HCT116 (cell line): ENCODE measurements at regions not wholly inside any gene's neighbourhood (a gene's known extent, or its start where the extent isn't known, plus 50 kb on each side); places are given as distances from the start of the nearest gene placed in this dataset.

Source experiments
- ATAC-seq: fragments of 200-7000 bp; cut with Tn5 transposase; 2 replicates; pipeline ENCODE4 v1.9.1; 2020; ENCODE audit warnings: mild to moderate bottlenecking, moderate library complexity
- BruUV-seq: library from RNA; stranded (reverse); fragments of 400-500 nt; replicated peaks from 2 replicates; lab custom pipeline; 2021; lab: Mats Ljungman, UMichigan
- CTCF ChIA-PET: fragments of 300-600 bp; sonication (Branson Sonifier 250); formaldehyde crosslinking; loops from one replicate; lab custom pipeline; 2021; ENCODE audit warnings: antibody characterized with exemption; lab: Charles Lee
- POLR2A ChIA-PET: fragments of 300-600, 350-600 bp; sonication (Branson Sonifier 250); formaldehyde crosslinking; loops from one replicate; lab custom pipeline; 2021; ENCODE audit warnings: antibody characterized with exemption; lab: Charles Lee
- RAD21 ChIA-PET, 2 experiments: fragments of 300-600 bp; sonication (Branson Sonifier 250); formaldehyde crosslinking; loops; one replicate each; lab custom pipeline; 2023; ENCODE audit warnings: low total read pairs in 2 of 2; ENCODE audit not compliant: uncharacterized antibody in 2 of 2, unreplicated experiment in 2 of 2, low non-redundant PET in 1 of 2; lab: Charles Lee
- DNase-seq: peaks from one replicate; pipeline ENCODE4 v3.0.0-alpha.2; 2010; ENCODE audit warnings: low read depth, low spot score
- H2AFZ ChIP-seq: fragments of 200-600 bp; shearing (Covaris generic), sonication (generic); 2 replicates; pipeline ENCODE4 v1.6.1; 2017; ENCODE audit warnings: low read depth, mixed run types, mixed read lengths, antibody characterized with exemption, low read length; ENCODE audit not compliant: poor library complexity, severe bottlenecking
- H3K27ac ChIP-seq: 2 replicates; pipeline ENCODE4 v1.5.1; 2012; ENCODE audit warnings: low read depth, low read length
- H3K27me3 ChIP-seq: fragments of 200-600 bp; sonication (generic); 2 replicates; pipeline ENCODE4 v1.6.1; 2016; ENCODE audit warnings: mixed run types, low read length, mixed read lengths; ENCODE audit not compliant: insufficient read depth
- H3K36me3 ChIP-seq, 2 experiments: fragments of 200-500 bp in 1 of 2; fragments of 200-600 bp in 1 of 2; sonication (Bioruptor generic) in 1 of 2; sonication (generic) in 1 of 2; 2 replicates each; pipeline versions ENCODE4 v1.5.1 to v1.6.1; 2014 to 2016; ENCODE audit warnings: low read length in 2 of 2, inconsistent platforms in 1 of 2, mixed read lengths in 1 of 2, mixed run types in 1 of 2; ENCODE audit not compliant: insufficient read depth in 2 of 2, control insufficient read depth in 1 of 2
- H3K4me1 ChIP-seq, 2 experiments: fragments of 200-600 bp in 1 of 2; sonication (generic) in 1 of 2; 2 replicates each; pipeline versions ENCODE4 v1.5.1 to v1.6.1; 2012 to 2017; ENCODE audit warnings: low read length in 2 of 2, inconsistent platforms in 1 of 2, mild to moderate bottlenecking in 1 of 2, mixed read lengths in 1 of 2, mixed run types in 1 of 2, moderate library complexity in 1 of 2; ENCODE audit not compliant: insufficient read depth in 2 of 2, control insufficient read depth in 1 of 2
- H3K4me2 ChIP-seq: fragments of 200-600 bp; sonication (generic); 2 replicates; pipeline ENCODE4 v1.6.1; 2017; ENCODE audit warnings: mixed run types, low read length, mixed read lengths
- H3K4me3 ChIP-seq, 2 experiments: fragments of 200-600 bp in 1 of 2; sonication (generic) in 1 of 2; replicated peaks in 1 of 2; 2 replicates each; pipeline ENCODE4 v1.5.1; 2011 to 2016; ENCODE audit warnings: low read length in 2 of 2, control low read depth in 1 of 2, low read depth in 1 of 2, mild to moderate bottlenecking in 1 of 2, mixed read lengths in 1 of 2, mixed run types in 1 of 2
- H3K79me2 ChIP-seq: fragments of 200-600 bp; sonication (generic); 2 replicates; pipeline ENCODE4 v1.6.1; 2017; ENCODE audit warnings: mild to moderate bottlenecking, mixed run types, low read length, moderate library complexity, mixed read lengths; ENCODE audit not compliant: insufficient read depth
- H3K9ac ChIP-seq: fragments of 200-600 bp; sonication (generic); 2 replicates; pipeline ENCODE4 v1.6.1; 2016; ENCODE audit warnings: low read length, mixed read lengths
- H3K9me2 ChIP-seq: fragments of 200-600 bp; sonication (generic), shearing (Covaris generic); 2 replicates; pipeline ENCODE4 v1.6.1; 2017; ENCODE audit warnings: mixed run types, mild to moderate bottlenecking, moderate library complexity; ENCODE audit not compliant: insufficient read depth
- H3K9me3 ChIP-seq, 2 experiments: fragments of 200-500 bp in 1 of 2; fragments of 200-600 bp in 1 of 2; sonication (Bioruptor generic) in 1 of 2; sonication (generic) in 1 of 2; 2 replicates each; pipeline ENCODE4 v1.6.1; 2014 to 2017; ENCODE audit warnings: low read length in 2 of 2, mixed read lengths in 2 of 2, inconsistent platforms in 1 of 2, low read depth in 1 of 2, mild to moderate bottlenecking in 1 of 2, mixed run types in 1 of 2, moderate library complexity in 1 of 2; ENCODE audit not compliant: control insufficient read depth in 1 of 2, insufficient read depth in 1 of 2
- H4K20me1 ChIP-seq: fragments of 200-600 bp; sonication (generic), shearing (Covaris generic); 2 replicates; pipeline ENCODE4 v1.6.1; 2017; ENCODE audit warnings: mixed run types, mild to moderate bottlenecking, moderate library complexity; ENCODE audit not compliant: insufficient read depth
- CBX3 ChIP-seq: IDR thresholded peaks from 2 replicates; pipeline ENCODE4 v1.6.1; 2012; ENCODE audit warnings: low read depth
- CEBPB ChIP-seq: IDR thresholded peaks from 2 replicates; pipeline ENCODE4 v1.6.1; 2012; ENCODE audit warnings: low read depth
- EGR1 ChIP-seq: IDR thresholded peaks from 2 replicates; pipeline ENCODE4 v1.6.1; 2012; ENCODE audit warnings: low read depth
- ELF1 ChIP-seq: IDR thresholded peaks from 2 replicates; pipeline ENCODE4 v1.6.1; 2012; ENCODE audit warnings: low read depth, borderline replicate concordance
- EZH2 ChIP-seq: fragments of 200-600 bp; sonication (generic); IDR thresholded peaks from 2 replicates; pipeline ENCODE4 v1.6.1; 2017; ENCODE audit warnings: antibody characterized with exemption, mixed run types
- EZH2phosphoT487 ChIP-seq: fragments of 200-600 bp; IDR thresholded peaks from 2 replicates; pipeline ENCODE4 v1.6.1; 2018; ENCODE audit warnings: antibody characterized with exemption, borderline replicate concordance
- FOSL1 ChIP-seq: IDR thresholded peaks from 2 replicates; pipeline ENCODE4 v1.6.1; 2012; ENCODE audit warnings: low read depth
- JUND ChIP-seq: IDR thresholded peaks from 2 replicates; pipeline ENCODE4 v1.6.1; 2012
- MAX ChIP-seq: IDR thresholded peaks from 2 replicates; pipeline ENCODE4 v1.6.1; 2012
- POLR2AphosphoS5 ChIP-seq: IDR thresholded peaks from 2 replicates; pipeline ENCODE4 v1.6.1; 2011; ENCODE audit warnings: mild to moderate bottlenecking, low read depth, low read length, moderate library complexity
- RAD21 ChIP-seq: IDR thresholded peaks from 2 replicates; pipeline ENCODE4 v1.6.1; 2012; ENCODE audit warnings: low read depth, mild to moderate bottlenecking
- SIN3A ChIP-seq: IDR thresholded peaks from 2 replicates; pipeline ENCODE4 v1.6.1; 2012; ENCODE audit warnings: low read depth
- YY1 ChIP-seq: IDR thresholded peaks from 2 replicates; pipeline ENCODE4 v1.6.1; 2011; ENCODE audit warnings: low read length, low read depth, moderate library complexity, mild to moderate bottlenecking; ENCODE audit not compliant: insufficient replicate concordance; ENCODE audit errors: extremely low read depth
- ZFX ChIP-seq: fragments of 450-650 bp; IDR thresholded peaks from 2 replicates; pipeline ENCODE4 v1.6.1; 2017
- ZNF274 ChIP-seq: fragments of 200-500 bp; sonication (Bioruptor generic); IDR thresholded peaks from 2 replicates; pipeline ENCODE4 v1.6.1; 2014; ENCODE audit warnings: mild to moderate bottlenecking, low read depth, low read length, inconsistent platforms
- intact Hi-C: fragments of 100-400 bp; cut with micrococcal nuclease; formaldehyde crosslinking; loops from 2 replicates; pipeline ENCODE4 v1.10.0; 2022
- TF ChIP-seq, protein P1 (sequence below), 3 experiments: fragments of 200-600 bp in 1 of 3; sonication (generic) in 1 of 3; IDR thresholded peaks in 2 of 3; conservative IDR thresholded peaks in 1 of 3; 2 replicates each; pipeline ENCODE4 v1.5.1; 2012 to 2017; ENCODE audit warnings: low read depth in 2 of 3, low read length in 2 of 3, antibody characterized with exemption in 1 of 3, borderline replicate concordance in 1 of 3, control low read depth in 1 of 3, mild to moderate bottlenecking in 1 of 3, mixed read lengths in 1 of 3, mixed run types in 1 of 3, moderate library complexity in 1 of 3; ENCODE audit not compliant: insufficient read depth in 1 of 3
- TF ChIP-seq, protein P2 (sequence below): IDR thresholded peaks from 2 replicates; pipeline ENCODE4 v1.6.1; 2012

DNA sequence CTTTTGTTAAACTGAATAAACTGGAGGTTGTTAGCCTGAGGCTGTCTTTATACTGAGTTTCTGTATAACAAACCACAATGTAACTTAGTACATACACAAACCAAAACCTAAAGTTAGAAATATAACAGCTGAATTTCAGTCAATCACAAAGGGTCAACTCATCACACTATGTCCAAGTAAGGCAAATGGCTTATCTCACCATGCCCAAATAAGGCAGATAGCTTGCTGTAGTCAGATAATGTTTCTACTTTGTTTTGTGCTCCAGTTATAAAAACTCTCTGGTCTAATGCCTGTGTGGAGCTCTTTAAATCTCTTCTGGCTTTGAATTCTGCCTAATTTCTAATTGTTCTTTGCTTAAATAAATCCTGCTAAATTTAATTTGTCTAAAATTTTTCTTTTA, 1323.4 kb upstream of the ATXN8OS start:
- intact Hi-C loops: no loop called here
- Histone ChIP-seq H3K9me2 (no peaks in the 10 kb centered on the region), H3K9ac (no peak overlapping the region), H3K4me3 (no peak overlapping the region), H4K20me1 (no peaks in the 10 kb centered on the region), H3K27me3 (no peaks in the 10 kb centered on the region), H3K79me2 (no peaks in the 10 kb centered on the region), H2AFZ (no peak overlapping the region), H3K4me1 (no peaks in the 10 kb centered on the region), H3K4me2 (no peak overlapping the region), H3K36me3 (no peaks in the 10 kb centered on the region; a peak in 1 of 4 replicates), H3K27ac (no peak overlapping the region), H3K9me3 (no peaks in the 10 kb centered on the region)
- RAD21 ChIA-PET: no interaction called here
- no TSS peak for BruUV-seq
- no peak for ATAC-seq
- POLR2A ChIA-PET: no interaction called here
- TF ChIP-seq, protein P1, sequence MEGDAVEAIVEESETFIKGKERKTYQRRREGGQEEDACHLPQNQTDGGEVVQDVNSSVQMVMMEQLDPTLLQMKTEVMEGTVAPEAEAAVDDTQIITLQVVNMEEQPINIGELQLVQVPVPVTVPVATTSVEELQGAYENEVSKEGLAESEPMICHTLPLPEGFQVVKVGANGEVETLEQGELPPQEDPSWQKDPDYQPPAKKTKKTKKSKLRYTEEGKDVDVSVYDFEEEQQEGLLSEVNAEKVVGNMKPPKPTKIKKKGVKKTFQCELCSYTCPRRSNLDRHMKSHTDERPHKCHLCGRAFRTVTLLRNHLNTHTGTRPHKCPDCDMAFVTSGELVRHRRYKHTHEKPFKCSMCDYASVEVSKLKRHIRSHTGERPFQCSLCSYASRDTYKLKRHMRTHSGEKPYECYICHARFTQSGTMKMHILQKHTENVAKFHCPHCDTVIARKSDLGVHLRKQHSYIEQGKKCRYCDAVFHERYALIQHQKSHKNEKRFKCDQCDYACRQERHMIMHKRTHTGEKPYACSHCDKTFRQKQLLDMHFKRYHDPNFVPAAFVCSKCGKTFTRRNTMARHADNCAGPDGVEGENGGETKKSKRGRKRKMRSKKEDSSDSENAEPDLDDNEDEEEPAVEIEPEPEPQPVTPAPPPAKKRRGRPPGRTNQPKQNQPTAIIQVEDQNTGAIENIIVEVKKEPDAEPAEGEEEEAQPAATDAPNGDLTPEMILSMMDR (IDR thresholded peaks at IDR 0.05 in 2 of 3, conservative IDR thresholded peaks at IDR 0.05 in 1 of 3; ENCODE audit: borderline replicate concordance in 1 of 3, insufficient read depth in 1 of 3, low read depth in 2 of 3, low read length in 2 of 3): no peak
- no peak for TF ChIP-seq ELF1
- TF ChIP-seq, protein P2, sequence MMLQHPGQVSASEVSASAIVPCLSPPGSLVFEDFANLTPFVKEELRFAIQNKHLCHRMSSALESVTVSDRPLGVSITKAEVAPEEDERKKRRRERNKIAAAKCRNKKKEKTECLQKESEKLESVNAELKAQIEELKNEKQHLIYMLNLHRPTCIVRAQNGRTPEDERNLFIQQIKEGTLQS: no peak
- no peak for TF ChIP-seq RAD21
- no peak for TF ChIP-seq POLR2AphosphoS5
- no peak for TF ChIP-seq CEBPB
- TF ChIP-seq FOSL1: no peak
- no peak for TF ChIP-seq CBX3
- TF ChIP-seq MAX: no peak
- TF ChIP-seq JUND: no peak
- TF ChIP-seq EGR1: no peak
- no peak for TF ChIP-seq ZFX
- no peak for TF ChIP-seq ZNF274
- no peak for TF ChIP-seq YY1
- no peak for TF ChIP-seq EZH2phosphoT487
- no peak for TF ChIP-seq EZH2
- TF ChIP-seq SIN3A: no peak
- CTCF ChIA-PET: no interaction called here
- no peak for DNase-seq
